K562 (cell line): ENCODE measurements at regions not wholly inside any gene's neighbourhood (a gene's known extent, or its start where the extent isn't known, plus 50 kb on each side); places are given as distances from the start of the nearest gene placed in this dataset.

Experiments
- ATAC-seq: fragments of 200-7000 bp; cut with Tn5 transposase; 3 replicates; pipeline ENCODE4 v1.9.1; 2020; ENCODE audit warnings: moderate library complexity
- BruUV-seq: library from RNA; stranded (reverse); fragments of 400-500 nt; replicated peaks from 2 replicates; lab custom pipeline; 2021; lab: Mats Ljungman, UMichigan
- CTCF ChIA-PET: fragments of 300-600 bp; formaldehyde crosslinking; extraction: SDS; loops from one replicate; lab custom pipeline; 2021; ENCODE audit warnings: low intra/inter-chr PET ratio; lab: Yijun Ruan, JAX
- POLR2A ChIA-PET: fragments of 300-600, 350-650 bp; sonication (Branson Sonifier 250); formaldehyde crosslinking; extraction: SDS; loops from one replicate; lab custom pipeline; 2021; ENCODE audit warnings: antibody characterized with exemption, inconsistent platforms; lab: Yijun Ruan, JAX
- DNase-seq, 4 experiments: peaks; one replicate each; pipeline versions ENCODE4 v3.0.0 to v3.0.0-alpha.2; 2011 to 2018; ENCODE audit warnings: low spot score in 3 of 4, mixed read lengths in 3 of 4; ENCODE audit errors: extremely low read depth in 1 of 4
- FAIRE-seq: peaks from 2 replicates; lab custom pipeline; 2011; peaks lifted over from hg19 to GRCh38; lab: Jason Lieb, UNC
- H2AFZ ChIP-seq: 2 replicates; pipeline ENCODE4 v1.6.0; 2011; ENCODE audit warnings: low read depth, low read length, control low read depth, inconsistent platforms
- H3K27ac ChIP-seq: fragments of 200-600 bp; 3 replicates; pipeline ENCODE4 v1.8.0; 2011; ENCODE audit warnings: low read depth, mild to moderate bottlenecking, control low read depth, inconsistent platforms, low read length, moderate library complexity, mixed read lengths; ENCODE audit errors: extremely low read depth
- H3K27me3 ChIP-seq, 2 experiments: fragments of 300-600 bp in 1 of 2; 2 replicates in 1 of 2; 3 replicates in 1 of 2; pipeline versions ENCODE4 v1.6.0 to v1.8.0; 2011; ENCODE audit warnings: inconsistent platforms in 2 of 2, low read length in 2 of 2, mild to moderate bottlenecking in 1 of 2, mixed read lengths in 1 of 2, moderate library complexity in 1 of 2; ENCODE audit not compliant: control insufficient read depth in 2 of 2, insufficient read depth in 2 of 2
- H3K36me3 ChIP-seq: fragments of 300-600 bp; 3 replicates; pipeline ENCODE4 v1.8.0; 2011; ENCODE audit warnings: mild to moderate bottlenecking, low read length, inconsistent platforms; ENCODE audit not compliant: control insufficient read depth, insufficient read depth
- H3K4me1 ChIP-seq, 2 experiments: fragments of 200-600 bp in 1 of 2; replicated peaks in 1 of 2; 2 replicates in 1 of 2; 3 replicates in 1 of 2; pipeline versions ENCODE4 v1.5.1 to v1.8.0; 2011; ENCODE audit warnings: inconsistent platforms in 2 of 2, low read length in 2 of 2, mild to moderate bottlenecking in 1 of 2, mixed read lengths in 1 of 2, moderate library complexity in 1 of 2; ENCODE audit not compliant: control insufficient read depth in 2 of 2, insufficient read depth in 2 of 2
- H3K4me2 ChIP-seq: 2 replicates; pipeline ENCODE4 v1.6.1; 2011; ENCODE audit warnings: low read length, control low read depth, inconsistent platforms, mixed read lengths; ENCODE audit not compliant: insufficient read depth
- H3K4me3 ChIP-seq: fragments of 200-600 bp; sonication (generic), shearing (Covaris generic); 2 replicates; pipeline ENCODE4 v1.5.1; 2016; ENCODE audit warnings: control low read depth, inconsistent platforms
- H3K79me2 ChIP-seq: fragments of 200-600 bp; 3 replicates; pipeline ENCODE4 v1.8.0; 2011; ENCODE audit warnings: low read length, inconsistent platforms; ENCODE audit not compliant: control insufficient read depth, insufficient read depth
- H3K9ac ChIP-seq, 2 experiments: 2 replicates each; pipeline versions ENCODE4 v1.6.0 to v1.6.1; 2011; ENCODE audit warnings: low read depth in 2 of 2, low read length in 2 of 2, control low read depth in 1 of 2, inconsistent platforms in 1 of 2, mild to moderate bottlenecking in 1 of 2, mixed read lengths in 1 of 2; ENCODE audit not compliant: insufficient read depth in 1 of 2
- H3K9me1 ChIP-seq: one replicate; pipeline ENCODE4 v1.6.0; 2011; ENCODE audit warnings: inconsistent platforms, mild to moderate bottlenecking, low read length, moderate library complexity; ENCODE audit not compliant: control insufficient read depth, insufficient read depth
- H3K9me3 ChIP-seq: replicated peaks from 2 replicates; pipeline ENCODE4 v1.5.1; 2011; ENCODE audit warnings: low read depth, low read length, inconsistent platforms; ENCODE audit not compliant: control insufficient read depth, insufficient read depth
- H4K20me1 ChIP-seq: replicated peaks from 2 replicates; pipeline ENCODE4 v1.6.1; 2011; ENCODE audit warnings: low read length, inconsistent platforms, mixed read lengths; ENCODE audit not compliant: control insufficient read depth, insufficient read depth
- BRD4 ChIP-seq: fragments of 200-600 bp; sonication (generic); IDR thresholded peaks from 2 replicates; pipeline ENCODE4 v1.6.1; 2017; ENCODE audit warnings: inconsistent platforms
- NFE2 ChIP-seq: IDR thresholded peaks from 2 replicates; pipeline ENCODE4 v1.6.1; 2014; ENCODE audit warnings: antibody characterized with exemption, low read depth
- PATZ1 ChIP-seq: fragments of 250-450 bp; sonication (Bioruptor Pico); IDR thresholded peaks from 2 replicates; pipeline ENCODE4 v1.5.0; 2020; ENCODE audit warnings: mild to moderate bottlenecking, borderline replicate concordance
- THAP7 ChIP-seq: fragments of 250-450 bp; sonication (Bioruptor Pico); IDR thresholded peaks from 2 replicates; pipeline ENCODE4 v1.5.0; 2021
- ZBED1 ChIP-seq: IDR thresholded peaks from 2 replicates; pipeline ENCODE4 v1.6.1; 2014
- ZC3H8 ChIP-seq: fragments of 450-650 bp; IDR thresholded peaks from 2 replicates; pipeline ENCODE4 v1.6.1; 2017
- ZMIZ1 ChIP-seq, 2 experiments: fragments of 150-350 bp in 1 of 2; IDR thresholded peaks; 2 replicates each; pipeline ENCODE4 v1.6.1; 2012 to 2016; ENCODE audit warnings: low read depth in 2 of 2, low read length in 2 of 2, mild to moderate bottlenecking in 1 of 2, moderate library complexity in 1 of 2
- ZNF584 ChIP-seq: fragments of 200-800 bp; sonication (Bioruptor generic); IDR thresholded peaks from 2 replicates; pipeline ENCODE4 v1.6.1; 2016; ENCODE audit warnings: low read depth, mild to moderate bottlenecking, missing genetic modification characterization, missing compliant biosample characterization
- ZNF79 ChIP-seq: fragments of 250-450 bp; sonication (Bioruptor Pico); IDR thresholded peaks from 2 replicates; pipeline ENCODE4 v1.4.0; 2020; ENCODE audit warnings: low read depth, mild to moderate bottlenecking, moderate library complexity
- ZZZ3 ChIP-seq: fragments of 450-650 bp; IDR thresholded peaks from 2 replicates; pipeline ENCODE4 v1.6.1; 2016; ENCODE audit warnings: antibody characterized with exemption, mild to moderate bottlenecking, moderate library complexity
- WGBS: fragments of 100-300 bp; shearing (Covaris generic); methylation state at CpG from one replicate; pipeline ENCODE4 v1.1.6; 2016; ENCODE audit warnings: low coverage, mixed read lengths; ENCODE audit not compliant: insufficient coverage; ENCODE audit errors: missing lambda C conversion rate; 5-methylcytosine and 5-hydroxymethylcytosine counted together
- in situ Hi-C: fragments of 300-500 bp; cut with MboI; formaldehyde crosslinking; loops from 4 replicates; pipeline ENCODE4 v1.15.0; 2018; ENCODE audit warnings: inconsistent platforms, mixed read lengths
- intact Hi-C: fragments of 100-400 bp; cut with micrococcal nuclease; formaldehyde crosslinking; loops from 2 replicates; pipeline ENCODE4 v1.14.2; 2022
- TF ChIP-seq, protein P1 (sequence below): sonication (generic); formaldehyde crosslinking; IDR thresholded peaks from 2 replicates; pipeline ENCODE4 v1.8.0; 2023; ENCODE audit warnings: mild to moderate bottlenecking, missing genetic modification reagents
- TF ChIP-seq, protein P2 (sequence below): sonication (generic); formaldehyde crosslinking; IDR thresholded peaks from 2 replicates; pipeline ENCODE4 v1.8.1; 2023; ENCODE audit warnings: mild to moderate bottlenecking, missing genetic modification reagents

- FAIRE-seq (no peak), DNase-seq (no peak), ATAC-seq (no peak)
- no peak overlapping the region for H3K4me2 ChIP-seq
- no peak overlapping the region for H3K9ac ChIP-seq
- peaks cover 2 to 13% of the 10 kb centered on the region in 2 experiments; a peak in 4 of 5 replicates for H3K27me3 ChIP-seq
- intact Hi-C loops (no loop called here), in situ Hi-C loops (no loop called here)
- H3K79me2 ChIP-seq: no peaks in the 10 kb centered on the region
- no peak overlapping the region for H3K4me3 ChIP-seq
- H3K9me1 ChIP-seq: no peaks in the 10 kb centered on the region
- no TSS peak for BruUV-seq
- no peaks in the 10 kb centered on the region for H3K36me3 ChIP-seq
- ChIA-PET POLR2A (interaction anchor here (0.8 to 1.4 kb wide), 2 partner anchors 9 to 14 kb away, joined by 3 read pairs; no protein-coding TSS in a partner anchor), CTCF (no interaction called here)
- H3K9me3 ChIP-seq: no peaks in the 10 kb centered on the region
- no peaks in the 10 kb centered on the region for H4K20me1 ChIP-seq
- 28% methylated on average over 23 of the region's 25 CpGs for WGBS
- peaks cover 0 to 3% of the 10 kb centered on the region in 2 experiments; a peak in 1 of 5 replicates for H3K4me1 ChIP-seq
- H2AFZ ChIP-seq: no peak overlapping the region
- H3K27ac ChIP-seq: no peak overlapping the region
- TF ChIP-seq, protein P1, sequence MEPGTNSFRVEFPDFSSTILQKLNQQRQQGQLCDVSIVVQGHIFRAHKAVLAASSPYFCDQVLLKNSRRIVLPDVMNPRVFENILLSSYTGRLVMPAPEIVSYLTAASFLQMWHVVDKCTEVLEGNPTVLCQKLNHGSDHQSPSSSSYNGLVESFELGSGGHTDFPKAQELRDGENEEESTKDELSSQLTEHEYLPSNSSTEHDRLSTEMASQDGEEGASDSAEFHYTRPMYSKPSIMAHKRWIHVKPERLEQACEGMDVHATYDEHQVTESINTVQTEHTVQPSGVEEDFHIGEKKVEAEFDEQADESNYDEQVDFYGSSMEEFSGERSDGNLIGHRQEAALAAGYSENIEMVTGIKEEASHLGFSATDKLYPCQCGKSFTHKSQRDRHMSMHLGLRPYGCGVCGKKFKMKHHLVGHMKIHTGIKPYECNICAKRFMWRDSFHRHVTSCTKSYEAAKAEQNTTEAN (CRISPR knock-in tag): no peak
- no peak for TF ChIP-seq PATZ1 (CRISPR knock-in tag)
- no peak for TF ChIP-seq ZZZ3
- no peak for TF ChIP-seq THAP7 (CRISPR knock-in tag)
- TF ChIP-seq ZNF584 (CRISPR knock-in tag): no peak
- no peak for TF ChIP-seq ZNF79 (CRISPR knock-in tag)
- no peak for TF ChIP-seq ZBED1
- no peak for TF ChIP-seq ZMIZ1 (IDR thresholded peaks at IDR 0.05; ENCODE audit: low read depth in 2 of 2, low read length in 2 of 2)
- no peak for TF ChIP-seq BRD4
- TF ChIP-seq, protein P2, sequence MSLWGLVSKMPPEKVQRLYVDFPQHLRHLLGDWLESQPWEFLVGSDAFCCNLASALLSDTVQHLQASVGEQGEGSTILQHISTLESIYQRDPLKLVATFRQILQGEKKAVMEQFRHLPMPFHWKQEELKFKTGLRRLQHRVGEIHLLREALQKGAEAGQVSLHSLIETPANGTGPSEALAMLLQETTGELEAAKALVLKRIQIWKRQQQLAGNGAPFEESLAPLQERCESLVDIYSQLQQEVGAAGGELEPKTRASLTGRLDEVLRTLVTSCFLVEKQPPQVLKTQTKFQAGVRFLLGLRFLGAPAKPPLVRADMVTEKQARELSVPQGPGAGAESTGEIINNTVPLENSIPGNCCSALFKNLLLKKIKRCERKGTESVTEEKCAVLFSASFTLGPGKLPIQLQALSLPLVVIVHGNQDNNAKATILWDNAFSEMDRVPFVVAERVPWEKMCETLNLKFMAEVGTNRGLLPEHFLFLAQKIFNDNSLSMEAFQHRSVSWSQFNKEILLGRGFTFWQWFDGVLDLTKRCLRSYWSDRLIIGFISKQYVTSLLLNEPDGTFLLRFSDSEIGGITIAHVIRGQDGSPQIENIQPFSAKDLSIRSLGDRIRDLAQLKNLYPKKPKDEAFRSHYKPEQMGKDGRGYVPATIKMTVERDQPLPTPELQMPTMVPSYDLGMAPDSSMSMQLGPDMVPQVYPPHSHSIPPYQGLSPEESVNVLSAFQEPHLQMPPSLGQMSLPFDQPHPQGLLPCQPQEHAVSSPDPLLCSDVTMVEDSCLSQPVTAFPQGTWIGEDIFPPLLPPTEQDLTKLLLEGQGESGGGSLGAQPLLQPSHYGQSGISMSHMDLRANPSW (CRISPR knock-in tag): no peak
- no peak for TF ChIP-seq NFE2
- no peak for TF ChIP-seq ZC3H8
Measured at GRCh38 chr5:109588281-109589035, 101.3 kb upstream of the MAN2A1 start.
